Right lobe of liver (tissue), 4 donors: ENCODE measurements at regions not wholly inside any gene's neighbourhood (a gene's known extent, or its start where the extent isn't known, plus 50 kb on each side); places are given as distances from the start of the nearest gene placed in this dataset.

Experiments
- CTCF ChIP-seq, 4 donors: fragments of 200-600 bp in 3 of 4; fragments of 450-650 bp in 1 of 4; IDR thresholded peaks; one replicate each; pipeline versions ENCODE4 v1.5.1 to v1.8.0; 2016 to 2022; ENCODE audit warnings: antibody characterized with exemption in 4 of 4, mild to moderate bottlenecking in 2 of 4
- POLR2A ChIP-seq: fragments of 450-650 bp; IDR thresholded peaks from one replicate; pipeline ENCODE4 v1.6.1; 2017; ENCODE audit warnings: antibody characterized with exemption, mild to moderate bottlenecking
- donor health status: DM: no; HTN: no; CAD: no.
- donor health status: DM: no; HTN: no; CAD: no.
- donor health status: DM: no; HTN: yes; CAD: no.

- TF ChIP-seq CTCF (IDR thresholded peaks at IDR 0.05) (no peak), POLR2A (no peak)
These were observed 141.7 kb downstream of the RBM43 start for GRCh38 chr2:151120011-151120410.
